GM19328 (cell line): ENCODE measurements at regions not wholly inside any gene's neighbourhood (a gene's known extent, or its start where the extent isn't known, plus 50 kb on each side); places are given as distances from the start of the nearest gene placed in this dataset.
"Not testable (repeated sequence)": the region's sequence is repeated elsewhere in the genome, so short reads cannot be mapped to it uniquely, and the experiment has no call there.

ENCODE experiments used
- ATAC-seq: cut with Tn5 transposase; IDR thresholded peaks from one replicate; pipeline ENCODE4 v1.9.1; 2021; ENCODE audit warnings: mild to moderate bottlenecking, moderate library complexity; ENCODE audit not compliant: unreplicated experiment

DNA sequence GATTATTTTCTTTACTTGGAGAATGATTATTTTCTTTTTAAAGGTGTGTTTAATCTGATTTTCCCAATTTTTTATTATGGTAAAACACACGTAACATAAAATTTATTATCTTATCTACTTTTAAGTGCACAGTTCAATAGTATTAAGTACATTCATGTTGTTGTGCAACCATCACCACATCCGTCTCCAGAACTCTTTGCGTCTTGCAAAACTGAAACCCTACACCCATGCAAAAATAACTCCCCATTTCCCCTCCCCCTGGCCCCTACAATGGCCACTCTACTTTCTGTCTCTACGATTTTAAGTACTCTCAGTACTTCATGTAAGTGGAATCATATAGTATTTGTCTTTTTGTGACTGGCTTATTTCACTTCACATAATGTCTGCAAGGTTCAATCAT is 230.7 kb downstream of the SATB1 start:
- no peak for ATAC-seq

DNA sequence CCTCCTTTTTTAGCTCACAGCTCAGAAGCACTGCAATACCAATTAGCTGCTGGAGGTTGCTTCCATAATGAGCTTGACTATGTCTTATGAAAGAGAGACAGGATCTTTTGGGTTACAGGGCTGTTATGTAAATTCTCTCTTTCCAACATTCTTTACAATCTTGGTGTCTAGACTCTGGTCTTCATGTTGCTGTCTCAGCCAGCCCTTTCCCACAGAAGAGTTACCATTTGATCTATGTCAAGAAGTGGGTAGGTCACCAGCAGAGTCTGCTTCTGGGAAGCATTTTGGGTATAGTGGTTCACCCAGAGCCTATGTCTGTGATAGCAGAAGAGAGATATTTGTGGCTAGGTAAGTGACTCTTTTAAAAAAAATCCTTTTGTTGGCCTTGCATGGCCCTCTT is 234.5 kb downstream of the SATB1 start:
- ATAC-seq, result no peak

DNA sequence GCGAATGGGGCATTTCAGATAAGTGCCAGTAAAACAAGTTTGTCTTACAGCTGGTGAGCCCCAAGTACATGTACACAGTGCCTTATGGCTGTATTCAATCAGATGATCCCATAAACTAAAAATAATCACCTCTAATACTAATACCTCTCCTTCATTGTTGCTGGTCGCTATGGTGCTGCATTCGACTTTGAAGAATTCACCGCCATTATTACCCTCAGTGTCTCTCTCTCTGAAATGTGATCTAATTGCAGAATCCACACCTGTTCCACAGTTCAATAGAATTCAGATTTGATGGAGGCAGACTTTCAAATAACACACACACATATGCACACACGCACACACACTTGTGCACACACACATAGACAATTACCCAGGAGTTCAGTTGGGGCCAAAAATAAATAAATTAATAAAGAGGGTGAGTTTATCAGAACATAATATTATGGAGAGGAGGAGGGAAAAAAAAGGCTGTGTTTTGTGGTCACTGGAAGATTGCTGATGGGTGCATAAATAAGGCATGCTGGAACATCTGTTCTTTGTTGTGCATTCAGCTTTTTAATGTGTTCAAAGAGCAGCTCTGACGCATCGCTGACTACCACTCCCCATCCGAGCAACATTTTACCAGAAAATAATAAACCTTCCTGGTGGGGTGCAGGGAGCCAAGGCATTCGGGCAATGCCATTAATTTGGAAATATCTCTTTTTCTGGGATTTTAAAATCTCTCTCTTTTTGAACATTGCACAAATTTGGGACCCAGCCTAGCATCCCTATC is 235.7 kb downstream of the SATB1 start:
- no peak for ATAC-seq

DNA sequence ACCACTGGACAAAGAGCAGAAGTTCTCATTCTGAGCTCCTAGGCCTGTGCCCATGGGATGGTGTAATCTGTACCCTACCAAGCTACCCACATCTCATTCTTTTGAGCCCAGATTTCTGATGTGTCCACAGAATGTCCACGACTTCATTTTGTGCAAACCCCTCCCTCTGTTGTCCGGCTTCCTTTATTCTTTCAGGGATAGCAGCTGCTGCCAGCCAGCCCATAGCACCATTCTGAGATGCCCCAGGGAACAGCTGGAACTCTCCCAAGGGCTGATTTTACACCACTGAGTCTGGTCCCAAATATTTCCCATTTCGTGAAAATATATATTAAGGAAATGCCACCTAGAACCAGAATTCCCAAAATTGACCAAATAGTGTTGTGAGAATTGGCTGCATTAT is 236.6 kb downstream of the SATB1 start:
- ATAC-seq, result no peak

DNA sequence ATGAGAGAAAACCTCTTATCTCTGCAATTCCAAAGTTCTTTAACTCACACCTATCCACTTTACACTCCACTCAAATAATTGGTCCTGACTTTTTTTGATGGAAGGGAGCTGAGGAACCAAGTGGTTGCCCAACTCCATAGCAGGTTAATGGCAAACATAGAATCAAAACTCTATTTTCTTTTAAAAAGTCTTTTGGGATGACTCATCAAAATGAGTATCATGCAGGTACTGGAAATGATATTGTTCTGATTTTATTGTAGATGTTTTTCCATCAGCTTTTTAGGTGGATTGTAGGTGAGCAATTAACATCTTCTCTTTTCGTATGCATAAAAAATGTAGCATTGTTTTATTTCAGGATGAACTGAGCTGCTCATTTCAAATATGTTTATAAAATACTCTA is 239.5 kb downstream of the SATB1 start:
- no peak for ATAC-seq

DNA sequence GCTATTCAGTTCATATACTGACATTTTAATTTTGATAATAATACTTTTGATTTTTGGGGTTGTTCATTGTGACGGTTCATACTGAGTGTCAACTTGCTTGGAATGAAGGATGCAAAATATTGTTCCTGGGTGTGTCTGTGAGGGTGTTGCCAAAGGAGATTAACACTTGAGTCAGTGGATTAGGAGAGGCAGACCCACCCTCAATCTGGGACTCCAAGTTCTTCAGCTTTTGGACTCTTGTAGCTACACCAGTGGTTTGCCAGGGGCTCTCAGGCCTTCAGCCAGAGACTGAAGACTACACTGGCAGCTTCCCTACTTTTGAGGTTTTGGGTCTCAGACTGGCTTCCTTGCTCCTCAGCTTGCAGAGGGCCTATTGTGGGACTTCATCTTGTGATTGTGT is 242.2 kb downstream of the SATB1 start:
- not testable (repeated sequence) for ATAC-seq

DNA sequence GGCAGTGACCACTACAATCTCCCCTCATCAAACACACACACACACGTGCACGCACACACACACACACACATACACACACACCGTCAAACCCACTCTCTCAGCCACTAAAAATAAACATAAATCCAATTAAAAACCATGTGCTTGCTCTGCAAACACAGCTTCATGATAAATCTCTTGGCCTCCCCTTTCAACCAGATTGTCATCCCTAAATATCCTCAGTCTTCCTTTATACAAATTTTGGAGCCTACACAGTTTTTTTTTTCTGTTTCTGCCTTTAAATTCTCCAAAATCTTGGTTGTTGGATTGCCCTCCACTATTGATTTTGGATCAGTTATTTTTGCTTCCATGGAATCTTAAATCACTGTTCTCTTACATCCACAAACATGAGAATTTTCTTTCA is 245.6 kb downstream of the SATB1 start:
- ATAC-seq, result no peak

DNA sequence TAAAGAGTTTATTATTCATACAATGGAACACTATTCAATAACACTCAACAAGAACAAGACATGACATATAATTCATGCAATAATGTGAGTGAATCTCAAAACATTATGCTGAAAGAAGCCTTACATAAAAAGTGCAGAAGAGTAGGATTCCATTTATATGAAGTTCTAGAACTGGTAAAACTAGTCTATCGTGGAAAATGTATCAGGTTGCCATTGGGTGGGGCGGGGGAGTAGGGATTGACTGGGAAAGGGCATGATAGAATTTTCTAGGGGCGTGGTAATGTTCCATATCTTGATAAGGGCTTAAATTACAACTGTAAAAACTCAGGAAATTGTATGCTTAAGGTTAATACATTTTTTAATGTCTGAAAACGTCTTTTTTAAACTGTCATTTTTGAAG is 247.9 kb downstream of the SATB1 start:
- ATAC-seq, result no peak

DNA sequence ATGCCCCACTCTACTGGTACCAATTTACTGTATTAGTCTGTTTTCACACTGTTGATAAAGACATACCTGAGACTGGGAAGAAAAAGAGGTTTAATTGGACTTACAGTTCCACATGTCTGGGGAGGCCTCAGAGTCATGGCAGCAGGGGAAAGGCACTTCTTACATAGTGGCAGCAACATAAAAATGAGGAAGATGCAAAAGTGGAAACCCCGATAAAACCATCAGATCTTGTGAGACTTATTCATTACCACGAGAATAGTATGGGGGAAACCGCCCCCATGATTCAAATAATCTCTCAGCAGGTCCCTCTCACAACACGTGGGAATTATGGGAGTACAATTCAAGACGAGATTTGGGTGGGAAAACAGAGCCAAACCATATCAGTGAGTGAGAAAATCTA is 251.2 kb downstream of the SATB1 start:
- ATAC-seq, result not testable (repeated sequence)

DNA sequence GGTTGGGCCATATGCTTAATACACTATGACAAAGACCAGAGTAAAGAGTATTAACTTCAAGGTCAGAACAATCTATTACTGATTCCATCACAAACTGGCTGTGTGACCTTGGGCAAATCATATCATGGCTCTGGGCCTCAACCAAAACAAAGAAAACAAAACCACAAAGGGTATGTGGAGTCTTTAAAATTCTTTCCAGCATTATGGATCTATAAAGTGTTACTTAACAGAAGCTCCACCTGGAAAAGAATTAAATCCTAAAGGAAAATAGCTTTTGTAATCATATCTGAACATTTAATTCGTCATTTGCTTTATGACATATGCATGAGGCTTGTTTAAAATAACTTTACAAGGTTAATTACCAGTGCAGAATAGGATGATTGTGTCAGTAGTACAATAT is 265.5 kb downstream of the SATB1 start:
- ATAC-seq, result no peak

DNA sequence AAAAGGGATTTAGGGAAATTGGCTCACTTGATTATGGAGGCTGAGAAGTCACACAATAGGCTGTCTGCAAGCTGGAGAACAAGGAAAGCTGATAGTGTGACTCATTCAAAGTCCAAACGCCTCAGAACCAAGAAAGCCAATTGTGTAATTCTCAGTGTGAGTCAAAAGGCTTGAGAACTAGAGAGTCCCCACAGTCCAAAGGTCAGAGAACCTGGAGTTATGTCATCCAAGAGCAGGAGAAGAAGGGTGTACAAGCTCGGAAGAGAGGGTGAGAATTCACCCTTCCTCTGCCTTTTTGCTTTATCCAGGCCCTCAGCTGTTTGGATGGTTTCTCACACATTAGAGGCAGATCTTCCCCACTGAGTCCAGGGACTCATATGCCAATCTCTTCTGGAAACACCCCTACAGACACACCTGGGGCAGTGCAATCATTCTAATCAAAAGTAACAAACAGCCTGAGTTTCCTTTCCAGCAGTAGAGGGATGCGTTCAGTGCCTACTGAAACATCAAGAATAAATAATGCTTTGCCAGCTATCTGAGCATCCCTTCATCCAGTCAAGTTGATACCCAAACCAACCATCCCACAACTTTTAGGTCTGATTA is 271.5 kb downstream of the SATB1 start:
- ATAC-seq, result no peak

DNA sequence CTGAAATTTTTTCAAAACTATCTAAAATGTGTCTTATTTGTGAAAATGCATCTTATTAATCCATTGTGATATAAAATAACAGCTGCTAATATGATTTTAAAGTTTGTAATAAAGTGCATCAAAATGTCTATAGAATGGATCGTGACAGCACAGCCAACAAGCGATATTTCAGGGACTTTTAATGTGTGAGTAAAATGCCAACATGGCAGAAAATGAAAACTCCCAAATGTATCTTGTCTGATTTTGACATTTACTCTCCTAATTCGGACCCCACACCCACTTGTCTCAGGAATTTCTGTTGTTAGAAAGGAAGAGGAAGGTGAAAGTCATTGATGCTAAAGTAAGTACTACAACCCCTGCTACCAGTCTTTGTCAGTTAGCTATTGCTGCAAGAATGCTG is 273.9 kb downstream of the SATB1 start:
- no peak for ATAC-seq

DNA sequence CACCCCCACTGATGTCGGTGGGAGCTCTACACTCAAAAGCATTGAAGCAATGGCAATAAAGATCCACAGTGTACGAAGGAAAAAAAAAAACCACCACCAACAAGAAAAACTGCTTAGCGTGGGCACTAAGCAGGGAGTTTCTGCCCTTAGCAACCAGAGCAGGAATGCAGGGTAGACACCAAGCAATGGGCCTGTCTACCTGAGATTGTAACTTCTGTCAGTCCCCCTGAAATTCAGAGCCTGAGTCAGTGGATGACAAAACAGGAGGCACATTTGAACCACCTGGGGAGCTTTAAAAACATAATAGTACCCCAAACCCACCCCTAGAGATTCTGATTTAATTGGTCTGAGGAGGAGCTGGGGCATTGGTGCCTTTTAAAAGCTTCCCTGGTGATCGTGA is 275.2 kb downstream of the SATB1 start:
- no peak for ATAC-seq

DNA sequence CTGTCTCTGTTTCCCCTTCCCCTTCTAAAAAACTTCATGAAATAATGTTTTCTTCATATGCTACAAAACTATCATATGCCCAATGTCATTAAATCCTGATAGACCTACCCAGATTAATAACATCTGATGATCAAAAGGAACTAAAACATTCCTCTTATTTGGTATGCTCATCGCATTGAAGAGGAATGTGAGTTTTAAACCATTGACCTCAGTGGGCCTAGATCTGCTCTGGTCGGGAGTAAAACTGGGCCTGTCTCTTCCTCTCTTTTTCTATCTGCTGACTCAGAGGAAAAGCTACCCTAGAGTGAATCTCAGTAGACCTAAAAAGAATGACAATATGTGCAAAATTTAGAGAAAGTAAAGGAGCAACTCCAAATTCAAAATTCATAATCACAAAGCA is 275.8 kb downstream of the SATB1 start:
- ATAC-seq, result no peak

DNA sequence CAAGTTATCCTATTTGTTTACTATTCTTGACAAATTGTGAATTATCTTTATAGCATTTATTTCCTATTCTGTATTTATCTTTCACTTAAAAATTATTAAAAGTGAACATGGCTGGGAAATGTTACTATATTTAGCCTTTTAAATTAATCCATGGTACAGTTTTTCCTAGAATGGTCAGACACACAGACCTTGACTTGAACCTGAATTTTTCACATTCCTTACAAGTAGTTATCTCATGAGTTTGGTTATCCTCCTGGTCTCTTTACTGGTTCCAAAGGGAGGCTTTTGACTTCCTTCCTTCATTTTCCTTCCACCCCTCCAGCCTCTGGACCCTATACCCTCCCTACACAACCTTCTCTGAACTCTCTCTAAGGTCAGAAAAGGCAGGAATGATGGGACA is 280.6 kb downstream of the SATB1 start:
- ATAC-seq, result no peak

DNA sequence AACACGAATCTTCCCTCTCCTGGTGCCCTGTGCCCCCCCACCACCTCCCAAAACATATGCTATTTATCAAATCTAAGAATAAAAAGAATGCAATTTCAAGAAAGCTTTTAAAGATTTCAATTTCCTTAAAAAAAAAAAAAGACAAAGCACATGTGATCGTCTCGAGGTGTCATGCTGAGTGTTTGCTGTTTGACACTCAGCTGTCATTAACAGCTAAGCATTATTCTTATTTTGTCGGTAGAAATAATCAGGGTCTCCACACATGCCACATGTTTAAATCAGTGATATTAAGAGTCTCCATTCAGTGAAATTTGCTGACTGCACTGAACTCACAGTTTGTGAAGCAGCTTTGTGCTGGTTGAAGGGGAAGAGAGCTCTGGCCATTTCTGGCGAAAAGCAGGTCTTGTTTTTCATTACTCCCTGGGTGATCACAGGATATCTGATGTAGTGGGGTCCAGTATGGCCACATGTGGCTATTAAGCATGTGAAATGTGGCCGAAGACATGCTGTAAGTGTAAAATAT is 281.8 kb downstream of the SATB1 start:
- no peak for ATAC-seq

DNA sequence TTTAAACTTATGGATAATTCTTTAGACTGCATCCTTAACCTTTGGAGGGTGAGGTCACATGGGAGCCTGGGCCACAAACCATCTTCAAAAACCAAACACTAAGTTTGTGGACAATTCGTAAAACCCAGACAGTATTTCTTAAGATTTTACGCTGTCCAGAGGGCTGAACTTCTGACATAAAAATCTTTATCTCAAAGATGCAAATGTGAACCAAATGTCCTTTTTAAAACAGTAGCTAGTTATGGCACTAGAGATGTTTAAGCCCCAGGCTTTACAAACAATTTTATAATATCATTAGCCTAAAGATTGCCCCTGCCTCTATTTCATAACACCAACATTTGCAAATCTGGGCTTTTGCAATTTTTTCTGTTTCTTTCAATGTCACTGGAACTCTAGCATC is 287.2 kb downstream of the SATB1 start:
- no peak for ATAC-seq

DNA sequence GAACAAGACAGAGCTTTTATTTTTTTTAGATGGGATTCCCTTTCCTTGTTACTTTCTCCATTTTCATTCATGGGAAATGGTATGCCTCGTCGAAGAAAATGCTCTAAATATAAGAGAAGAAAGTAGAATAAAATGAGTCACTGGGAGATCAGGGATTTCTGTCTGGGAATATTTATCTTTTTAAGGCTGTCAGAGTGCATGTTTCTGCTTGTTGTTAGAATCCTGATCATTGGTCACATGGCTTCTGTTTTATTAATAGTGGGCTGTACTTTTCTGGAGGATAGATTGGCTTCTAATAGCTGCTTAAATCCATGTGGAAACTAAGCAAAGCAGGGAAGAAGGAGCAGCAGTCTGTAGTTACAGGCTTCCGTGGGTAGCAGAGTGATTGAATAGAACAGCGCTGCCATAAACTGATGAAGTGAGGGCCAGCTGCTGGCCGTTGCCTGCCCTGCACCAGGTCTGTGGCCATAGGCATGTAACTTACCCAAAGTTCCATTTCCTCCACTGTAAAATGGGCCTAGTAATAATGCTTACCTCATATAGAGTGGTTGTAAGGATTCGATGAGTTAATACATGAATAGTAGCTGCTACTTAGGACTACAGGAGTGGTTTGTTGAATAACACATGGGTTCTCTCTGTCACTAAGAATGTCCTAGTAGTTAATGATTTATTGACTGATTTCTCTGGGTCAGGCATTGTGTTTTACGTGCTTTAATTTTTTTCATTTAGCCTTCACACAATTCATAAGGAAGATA is 289.9 kb downstream of the SATB1 start:
- ATAC-seq, result no peak

DNA sequence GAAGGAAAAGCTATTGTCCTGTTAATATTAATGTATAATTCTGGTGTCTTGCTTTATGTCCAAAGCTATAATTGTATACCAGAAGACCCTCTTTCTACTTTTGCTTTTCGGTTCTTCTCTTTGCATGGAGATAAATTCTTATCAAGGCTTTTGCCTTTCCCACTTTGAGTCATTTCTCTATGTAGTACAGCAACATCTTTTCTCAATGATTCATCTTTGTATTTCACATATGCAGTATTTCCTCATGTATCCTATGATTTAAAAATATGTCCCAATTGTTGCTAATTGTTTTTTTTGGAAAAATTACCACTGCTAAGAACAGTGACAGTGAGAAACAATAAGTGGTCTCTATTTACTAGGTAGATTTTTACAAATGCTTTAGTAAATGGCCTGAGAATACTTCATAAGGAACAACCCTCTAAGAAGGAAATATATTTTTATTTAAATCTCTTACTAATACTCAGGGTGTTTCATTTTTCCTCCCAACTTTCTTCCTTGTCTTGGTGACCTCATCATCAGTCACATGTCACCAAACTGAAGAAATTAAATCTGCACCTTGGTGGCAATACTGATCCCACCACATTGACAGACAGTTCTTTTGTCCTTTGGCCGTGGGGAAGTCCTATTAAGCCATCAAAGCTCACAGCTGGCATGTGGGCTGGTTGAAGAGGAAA is 290.6 kb downstream of the SATB1 start:
- no peak for ATAC-seq

DNA sequence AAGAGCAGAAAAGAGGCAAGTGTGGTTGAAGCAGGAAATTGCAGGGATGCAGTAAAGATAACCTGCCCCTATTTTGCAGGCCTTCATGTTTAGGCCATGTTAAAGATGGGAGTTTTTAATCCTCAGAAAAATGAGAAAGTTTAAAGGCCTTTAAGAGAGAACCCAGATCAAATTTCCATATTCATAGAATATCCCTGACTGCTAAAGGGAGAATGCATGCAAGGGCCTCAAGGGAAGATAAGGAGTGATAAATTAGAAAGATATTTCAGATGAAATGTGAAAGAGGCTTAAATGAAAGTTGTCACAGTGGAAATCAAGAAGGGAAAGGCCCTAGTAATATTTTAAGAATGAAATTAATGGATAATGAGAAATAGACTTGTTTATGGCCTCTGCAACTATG is 292.1 kb downstream of the SATB1 start:
- no peak for ATAC-seq
